HEK293 (cell line): ENCODE measurements at regions not wholly inside any gene's neighbourhood (a gene's known extent, or its start where the extent isn't known, plus 50 kb on each side); places are given as distances from the start of the nearest gene placed in this dataset.

Experiments used
- CTCF ChIA-PET: fragments of 350-600 bp; formaldehyde crosslinking; extraction: SDS; loops from one replicate; lab custom pipeline; 2021; ENCODE audit warnings: antibody characterized with exemption; lab: Yijun Ruan, JAX
- POLR2A ChIA-PET: fragments of 300-600 bp; formaldehyde crosslinking; extraction: SDS; loops from one replicate; lab custom pipeline; 2020; ENCODE audit warnings: antibody characterized with exemption, inconsistent platforms; lab: Yijun Ruan, JAX
- H3K27ac ChIP-seq: fragments of 200-500 bp; sonication (Bioruptor generic); 2 replicates; pipeline ENCODE4 v1.5.1; 2014; ENCODE audit warnings: low read depth, low read length, control low read depth, inconsistent platforms; ENCODE audit errors: extremely low read depth
- H3K36me3 ChIP-seq, 2 experiments: fragments of 200-500 bp in 1 of 2; sonication (Bioruptor generic) in 1 of 2; 1 replicate in 1 of 2; 2 replicates in 1 of 2; pipeline ENCODE4 v1.5.1; 2014 to 2017; ENCODE audit warnings: inconsistent platforms in 2 of 2, low read length in 2 of 2; ENCODE audit not compliant: control insufficient read depth in 2 of 2, insufficient read depth in 1 of 2
- H3K4me1 ChIP-seq: fragments of 200-500 bp; sonication (Bioruptor generic); 2 replicates; pipeline ENCODE4 v1.5.1; 2014; ENCODE audit warnings: mild to moderate bottlenecking, low read length, inconsistent platforms; ENCODE audit not compliant: control insufficient read depth, insufficient read depth
- H3K4me3 ChIP-seq: 2 replicates; pipeline ENCODE4 v1.5.1; 2011; ENCODE audit warnings: low read depth, mild to moderate bottlenecking, control low read depth, low read length, moderate library complexity
- H3K9me3 ChIP-seq: fragments of 200-500 bp; sonication (Bioruptor generic); 2 replicates; pipeline ENCODE4 v1.5.1; 2014; ENCODE audit warnings: low read depth, low read length, inconsistent platforms; ENCODE audit not compliant: control insufficient read depth, insufficient read depth
- BCL11A ChIP-seq: fragments of 450-650 bp; formaldehyde crosslinking; IDR thresholded peaks from 2 replicates; pipeline ENCODE4 v1.5.1; 2016; ENCODE audit warnings: low read depth, missing biosample characterization, missing genetic modification characterization
- BCL11B ChIP-seq: fragments of 450-650 bp; formaldehyde crosslinking; IDR thresholded peaks from 2 replicates; pipeline ENCODE4 v1.5.1; 2016; ENCODE audit warnings: low read depth, missing biosample characterization, missing genetic modification characterization
- HOXA7 ChIP-seq: sonication (generic); formaldehyde crosslinking; IDR thresholded peaks from 2 replicates; pipeline ENCODE4 v1.8.1; 2022; ENCODE audit warnings: missing genetic modification reagents, borderline replicate concordance
- KLF10 ChIP-seq: fragments of 450-650 bp; IDR thresholded peaks from 2 replicates; pipeline ENCODE4 v1.5.1; 2018; ENCODE audit warnings: missing biosample characterization, mild to moderate bottlenecking, missing genetic modification characterization
- KLF16 ChIP-seq: fragments of 450-650 bp; formaldehyde crosslinking; IDR thresholded peaks from 2 replicates; pipeline ENCODE4 v1.5.1; 2017; ENCODE audit warnings: missing biosample characterization, missing genetic modification characterization
- KLF9 ChIP-seq: fragments of 450-650 bp; formaldehyde crosslinking; IDR thresholded peaks from 2 replicates; pipeline ENCODE4 v1.5.1; 2016; ENCODE audit warnings: missing biosample characterization, missing genetic modification characterization, low read depth
- MEIS1 ChIP-seq: sonication (generic); formaldehyde crosslinking; IDR thresholded peaks from 2 replicates; pipeline ENCODE4 v1.8.1; 2022; ENCODE audit warnings: missing genetic modification reagents, mild to moderate bottlenecking, borderline replicate concordance
- OVOL3 ChIP-seq: fragments of 450-650 bp; formaldehyde crosslinking; IDR thresholded peaks from 2 replicates; pipeline ENCODE4 v1.5.1; 2016; ENCODE audit warnings: missing biosample characterization, missing genetic modification characterization
- SETDB1 ChIP-seq: IDR thresholded peaks from one replicate; pipeline ENCODE4 v1.6.1; 2017; ENCODE audit warnings: mild to moderate bottlenecking, low read length, moderate library complexity, mixed read lengths; ENCODE audit not compliant: insufficient read length
- SP2 ChIP-seq: fragments of 450-650 bp; formaldehyde crosslinking; IDR thresholded peaks from 2 replicates; pipeline ENCODE4 v1.5.1; 2016; ENCODE audit warnings: missing biosample characterization, missing genetic modification characterization
- ZBTB7A ChIP-seq: fragments of 450-650 bp; formaldehyde crosslinking; IDR thresholded peaks from 2 replicates; pipeline ENCODE4 v1.5.1; 2016; ENCODE audit warnings: low read depth, missing biosample characterization, missing genetic modification characterization
- ZFP37 ChIP-seq: fragments of 450-650 bp; formaldehyde crosslinking; IDR thresholded peaks from 2 replicates; pipeline ENCODE4 v1.5.1; 2016; ENCODE audit warnings: missing biosample characterization, missing genetic modification characterization
- ZFP69B ChIP-seq: fragments of 450-650 bp; formaldehyde crosslinking; IDR thresholded peaks from 2 replicates; pipeline ENCODE4 v1.5.1; 2016; ENCODE audit warnings: missing biosample characterization, missing genetic modification characterization
- ZNF114 ChIP-seq: fragments of 450-650 bp; formaldehyde crosslinking; IDR thresholded peaks from 2 replicates; pipeline ENCODE4 v1.5.0; 2017; ENCODE audit warnings: missing biosample characterization, missing genetic modification characterization
- ZNF239 ChIP-seq: fragments of 450-650 bp; formaldehyde crosslinking; IDR thresholded peaks from 2 replicates; pipeline ENCODE4 v1.5.1; 2016; ENCODE audit warnings: missing biosample characterization, missing genetic modification characterization
- ZNF292 ChIP-seq: fragments of 450-650 bp; formaldehyde crosslinking; IDR thresholded peaks from 2 replicates; pipeline ENCODE4 v1.5.1; 2016; ENCODE audit warnings: low read depth, missing biosample characterization, missing genetic modification characterization, borderline replicate concordance
- ZNF311 ChIP-seq: fragments of 450-650 bp; formaldehyde crosslinking; IDR thresholded peaks from 2 replicates; pipeline ENCODE4 v1.5.1; 2017; ENCODE audit warnings: missing biosample characterization, missing genetic modification characterization, borderline replicate concordance
- ZNF366 ChIP-seq: fragments of 450-650 bp; formaldehyde crosslinking; conservative IDR thresholded peaks from 2 replicates; pipeline ENCODE4 v1.5.1; 2016; ENCODE audit warnings: missing biosample characterization, missing genetic modification characterization
- ZNF521 ChIP-seq: fragments of 450-650 bp; formaldehyde crosslinking; IDR thresholded peaks from 2 replicates; pipeline ENCODE4 v1.5.1; 2017; ENCODE audit warnings: missing biosample characterization, mild to moderate bottlenecking, missing genetic modification characterization
- ZNF548 ChIP-seq: fragments of 450-650 bp; formaldehyde crosslinking; IDR thresholded peaks from 2 replicates; pipeline ENCODE4 v1.5.1; 2016; ENCODE audit warnings: missing biosample characterization, missing genetic modification characterization
- ZNF549 ChIP-seq: fragments of 450-650 bp; IDR thresholded peaks from 2 replicates; pipeline ENCODE4 v1.5.1; 2018; ENCODE audit warnings: missing biosample characterization, missing genetic modification characterization, mild to moderate bottlenecking, inconsistent platforms, moderate library complexity
- ZNF596 ChIP-seq: fragments of 450-650 bp; IDR thresholded peaks from 2 replicates; pipeline ENCODE4 v1.5.0; 2018; ENCODE audit warnings: missing biosample characterization, mild to moderate bottlenecking, missing genetic modification characterization, moderate library complexity
- ZNF664 ChIP-seq: fragments of 450-650 bp; formaldehyde crosslinking; IDR thresholded peaks from 2 replicates; pipeline ENCODE4 v1.5.1; 2016; ENCODE audit warnings: missing biosample characterization, missing genetic modification characterization
- ZNF701 ChIP-seq: fragments of 450-650 bp; formaldehyde crosslinking; IDR thresholded peaks from 2 replicates; pipeline ENCODE4 v1.5.1; 2016; ENCODE audit warnings: missing biosample characterization, missing genetic modification characterization
- ZNF768 ChIP-seq: fragments of 450-650 bp; formaldehyde crosslinking; IDR thresholded peaks from 2 replicates; pipeline ENCODE4 v1.5.1; 2018; ENCODE audit warnings: missing biosample characterization, mild to moderate bottlenecking, missing genetic modification characterization
- ZNF837 ChIP-seq: fragments of 450-650 bp; formaldehyde crosslinking; IDR thresholded peaks from 2 replicates; pipeline ENCODE4 v1.5.1; 2016; ENCODE audit warnings: missing biosample characterization, missing genetic modification characterization
- ZNF843 ChIP-seq: fragments of 450-650 bp; formaldehyde crosslinking; IDR thresholded peaks from 2 replicates; pipeline ENCODE4 v1.5.1; 2016; ENCODE audit warnings: missing biosample characterization, missing genetic modification characterization
- TF ChIP-seq, protein P1 (sequence below): fragments of 450-650 bp; formaldehyde crosslinking; IDR thresholded peaks from 2 replicates; pipeline ENCODE4 v1.5.1; 2017; ENCODE audit warnings: missing biosample characterization, mild to moderate bottlenecking, missing genetic modification characterization, moderate library complexity
- TF ChIP-seq, protein P2 (sequence below): fragments of 450-650 bp; formaldehyde crosslinking; IDR thresholded peaks from 2 replicates; pipeline ENCODE4 v1.5.1; 2016; ENCODE audit warnings: missing biosample characterization, missing genetic modification characterization
- TF ChIP-seq, protein P3 (sequence below): fragments of 450-650 bp; formaldehyde crosslinking; IDR thresholded peaks from 2 replicates; pipeline ENCODE4 v1.5.1; 2016; ENCODE audit warnings: missing biosample characterization, missing genetic modification characterization
- TF ChIP-seq, protein P4 (sequence below): sonication (generic); formaldehyde crosslinking; IDR thresholded peaks from 2 replicates; pipeline ENCODE4 v1.8.1; 2022; ENCODE audit warnings: mild to moderate bottlenecking, moderate library complexity, missing genetic modification reagents

DNA sequence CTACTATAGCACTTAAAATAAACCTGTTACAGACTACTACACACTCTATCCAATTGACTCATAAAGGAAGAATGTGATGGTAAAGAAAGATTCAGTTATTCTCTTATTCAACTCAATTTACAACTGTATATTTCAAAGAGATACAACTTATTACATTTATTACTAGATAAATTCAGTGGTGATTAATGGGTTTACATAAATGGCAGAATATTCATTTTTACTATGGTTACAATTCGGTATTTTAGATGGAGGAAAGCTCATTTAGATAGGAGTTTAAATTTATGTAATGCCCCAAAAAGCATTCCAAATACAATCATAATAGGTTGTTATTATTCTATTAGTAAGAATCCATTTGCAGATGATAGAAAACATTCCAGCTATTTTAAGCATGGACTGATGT lies 439.1 kb upstream of the OPRM1 start (continued):
- TF ChIP-seq ZNF596 (tag by site-specific recombination) = no peak
- TF ChIP-seq BCL11A = no peak
- no peak for TF ChIP-seq ZNF239 (tag by site-specific recombination)

DNA sequence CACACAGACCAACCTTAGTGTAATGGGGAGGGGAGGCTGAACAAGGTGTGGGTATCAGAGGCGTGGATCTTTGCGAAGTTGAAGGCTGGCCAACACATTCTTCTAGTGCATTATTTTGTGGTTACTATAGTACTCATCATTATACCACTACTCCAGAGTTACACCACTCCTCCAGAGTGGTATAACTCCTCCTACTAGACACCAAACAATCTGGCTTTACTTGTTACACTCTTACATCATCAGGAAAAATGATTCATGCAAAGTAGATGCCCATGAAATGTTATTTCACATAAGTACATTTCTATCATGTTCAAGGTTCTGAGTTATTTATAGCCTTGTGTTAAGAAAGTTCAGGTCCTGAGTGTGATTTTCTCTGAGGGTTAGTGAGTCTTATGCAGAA lies 443.1 kb upstream of the OPRM1 start:
- Histone ChIP-seq H3K27ac (no peak overlapping the region), H3K9me3 (no peaks in the 10 kb centered on the region), H3K4me3 (no peak overlapping the region), H3K4me1 (no peaks in the 10 kb centered on the region), H3K36me3 (no peaks in the 10 kb centered on the region)
- POLR2A ChIA-PET = no interaction called here
- CTCF ChIA-PET = no interaction called here
- TF ChIP-seq, protein P1, sequence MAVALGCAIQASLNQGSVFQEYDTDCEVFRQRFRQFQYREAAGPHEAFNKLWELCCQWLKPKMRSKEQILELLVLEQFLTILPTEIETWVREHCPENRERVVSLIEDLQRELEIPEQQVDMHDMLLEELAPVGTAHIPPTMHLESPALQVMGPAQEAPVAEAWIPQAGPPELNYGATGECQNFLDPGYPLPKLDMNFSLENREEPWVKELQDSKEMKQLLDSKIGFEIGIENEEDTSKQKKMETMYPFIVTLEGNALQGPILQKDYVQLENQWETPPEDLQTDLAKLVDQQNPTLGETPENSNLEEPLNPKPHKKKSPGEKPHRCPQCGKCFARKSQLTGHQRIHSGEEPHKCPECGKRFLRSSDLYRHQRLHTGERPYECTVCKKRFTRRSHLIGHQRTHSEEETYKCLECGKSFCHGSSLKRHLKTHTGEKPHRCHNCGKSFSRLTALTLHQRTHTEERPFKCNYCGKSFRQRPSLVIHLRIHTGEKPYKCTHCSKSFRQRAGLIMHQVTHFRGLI (tag by site-specific recombination) = no peak
- TF ChIP-seq ZNF366 = no peak
- TF ChIP-seq BCL11B (tag by site-specific recombination) = no peak
- no peak for TF ChIP-seq ZNF549 (tag by site-specific recombination)
- TF ChIP-seq ZFP37 (tag by site-specific recombination) = no peak
- TF ChIP-seq HOXA7 (CRISPR knock-in tag) = no peak
- no peak for TF ChIP-seq ZFP69B (tag by site-specific recombination)
- TF ChIP-seq ZNF292 (tag by site-specific recombination) = no peak
- no peak for TF ChIP-seq ZNF548
- TF ChIP-seq, protein P2, sequence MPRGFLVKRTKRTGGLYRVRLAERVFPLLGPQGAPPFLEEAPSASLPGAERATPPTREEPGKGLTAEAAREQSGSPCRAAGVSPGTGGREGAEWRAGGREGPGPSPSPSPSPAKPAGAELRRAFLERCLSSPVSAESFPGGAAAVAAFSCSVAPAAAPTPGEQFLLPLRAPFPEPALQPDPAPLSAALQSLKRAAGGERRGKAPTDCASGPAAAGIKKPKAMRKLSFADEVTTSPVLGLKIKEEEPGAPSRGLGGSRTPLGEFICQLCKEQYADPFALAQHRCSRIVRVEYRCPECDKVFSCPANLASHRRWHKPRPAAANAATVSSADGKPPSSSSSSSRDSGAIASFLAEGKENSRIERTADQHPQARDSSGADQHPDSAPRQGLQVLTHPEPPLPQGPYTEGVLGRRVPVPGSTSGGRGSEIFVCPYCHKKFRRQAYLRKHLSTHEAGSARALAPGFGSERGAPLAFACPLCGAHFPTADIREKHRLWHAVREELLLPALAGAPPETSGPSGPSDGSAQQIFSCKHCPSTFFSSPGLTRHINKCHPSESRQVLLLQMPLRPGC (tag by site-specific recombination) = no peak
- TF ChIP-seq ZNF837 = no peak
- no peak for TF ChIP-seq ZNF701 (tag by site-specific recombination)
- no peak for TF ChIP-seq ZNF311 (tag by site-specific recombination)
- no peak for TF ChIP-seq ZNF521 (tag by site-specific recombination)

DNA sequence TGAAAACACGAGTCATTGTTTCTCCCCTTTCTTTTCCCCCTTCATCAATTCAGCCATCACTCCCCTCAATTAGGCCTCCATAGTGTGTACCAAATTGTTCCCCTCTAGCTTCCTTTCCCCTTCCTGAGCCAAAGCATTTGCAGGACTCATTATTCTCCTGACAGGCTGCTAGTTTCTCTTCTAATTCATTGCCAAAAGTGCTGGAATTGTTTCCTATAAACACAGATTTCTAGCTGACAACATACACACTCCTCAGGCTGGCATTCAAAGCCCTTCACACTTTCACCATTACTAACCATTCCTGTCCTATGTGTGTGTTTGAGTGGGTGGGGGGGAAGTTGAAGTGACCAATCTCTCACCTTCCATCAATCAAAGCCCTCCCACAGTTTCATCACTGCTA lies 444.2 kb upstream of the OPRM1 start:
- H3K36me3 ChIP-seq = no peaks in the 10 kb centered on the region
- CTCF ChIA-PET = interaction anchor here (0.6 to 0.8 kb wide), 3 partner anchors 18 to 202 kb away, joined by 3 read pairs; no protein-coding TSS in a partner anchor
- POLR2A ChIA-PET = no interaction called here
- TF ChIP-seq, protein P3, sequence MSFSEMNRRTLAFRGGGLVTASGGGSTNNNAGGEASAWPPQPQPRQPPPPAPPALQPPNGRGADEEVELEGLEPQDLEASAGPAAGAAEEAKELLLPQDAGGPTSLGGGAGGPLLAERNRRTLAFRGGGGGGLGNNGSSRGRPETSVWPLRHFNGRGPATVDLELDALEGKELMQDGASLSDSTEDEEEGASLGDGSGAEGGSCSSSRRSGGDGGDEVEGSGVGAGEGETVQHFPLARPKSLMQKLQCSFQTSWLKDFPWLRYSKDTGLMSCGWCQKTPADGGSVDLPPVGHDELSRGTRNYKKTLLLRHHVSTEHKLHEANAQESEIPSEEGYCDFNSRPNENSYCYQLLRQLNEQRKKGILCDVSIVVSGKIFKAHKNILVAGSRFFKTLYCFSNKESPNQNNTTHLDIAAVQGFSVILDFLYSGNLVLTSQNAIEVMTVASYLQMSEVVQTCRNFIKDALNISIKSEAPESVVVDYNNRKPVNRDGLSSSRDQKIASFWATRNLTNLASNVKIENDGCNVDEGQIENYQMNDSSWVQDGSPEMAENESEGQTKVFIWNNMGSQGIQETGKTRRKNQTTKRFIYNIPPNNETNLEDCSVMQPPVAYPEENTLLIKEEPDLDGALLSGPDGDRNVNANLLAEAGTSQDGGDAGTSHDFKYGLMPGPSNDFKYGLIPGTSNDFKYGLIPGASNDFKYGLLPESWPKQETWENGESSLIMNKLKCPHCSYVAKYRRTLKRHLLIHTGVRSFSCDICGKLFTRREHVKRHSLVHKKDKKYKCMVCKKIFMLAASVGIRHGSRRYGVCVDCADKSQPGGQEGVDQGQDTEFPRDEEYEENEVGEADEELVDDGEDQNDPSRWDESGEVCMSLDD (tag by site-specific recombination) = no peak
- no peak for TF ChIP-seq OVOL3 (tag by site-specific recombination)
- TF ChIP-seq ZNF521 (tag by site-specific recombination) = no peak
- TF ChIP-seq ZNF664 = no peak
- TF ChIP-seq ZNF114 (tag by site-specific recombination) = no peak
- TF ChIP-seq ZNF843 (tag by site-specific recombination) = no peak
- no peak for TF ChIP-seq MEIS1
- TF ChIP-seq KLF9 (tag by site-specific recombination) = no peak
- TF ChIP-seq KLF16 (tag by site-specific recombination) = no peak
- TF ChIP-seq SETDB1 = no peak
- TF ChIP-seq, protein P4, sequence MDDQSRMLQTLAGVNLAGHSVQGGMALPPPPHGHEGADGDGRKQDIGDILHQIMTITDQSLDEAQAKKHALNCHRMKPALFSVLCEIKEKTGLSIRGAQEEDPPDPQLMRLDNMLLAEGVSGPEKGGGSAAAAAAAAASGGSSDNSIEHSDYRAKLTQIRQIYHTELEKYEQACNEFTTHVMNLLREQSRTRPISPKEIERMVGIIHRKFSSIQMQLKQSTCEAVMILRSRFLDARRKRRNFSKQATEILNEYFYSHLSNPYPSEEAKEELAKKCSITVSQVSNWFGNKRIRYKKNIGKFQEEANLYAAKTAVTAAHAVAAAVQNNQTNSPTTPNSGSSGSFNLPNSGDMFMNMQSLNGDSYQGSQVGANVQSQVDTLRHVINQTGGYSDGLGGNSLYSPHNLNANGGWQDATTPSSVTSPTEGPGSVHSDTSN = no peak
- no peak for TF ChIP-seq KLF10
- no peak for TF ChIP-seq ZNF768 (tag by site-specific recombination)
- TF ChIP-seq ZBTB7A (tag by site-specific recombination) = no peak
- TF ChIP-seq SP2 = no peak

More for the DNA sequence above, 444.2 kb upstream of the OPRM1 start:
- Histone ChIP-seq H3K4me1 (no peaks in the 10 kb centered on the region), H3K4me3 (no peak overlapping the region), H3K27ac (no peak overlapping the region), H3K9me3 (no peaks in the 10 kb centered on the region)
